Caki2 (cell line): ENCODE measurements at regions not wholly inside any gene's neighbourhood (a gene's known extent, or its start where the extent isn't known, plus 50 kb on each side); places are given as distances from the start of the nearest gene placed in this dataset.
"Not testable (repeated sequence)": the region's sequence is repeated elsewhere in the genome, so short reads cannot be mapped to it uniquely, and the experiment has no call there.

Experiments used
- DNase-seq: peaks from one replicate; pipeline ENCODE4 v3.0.0-alpha.2; 2015; ENCODE audit warnings: low read depth
- in situ Hi-C: cut with HindIII; loops from 2 replicates; pipeline ENCODE4 v1.10.0; 2016; ENCODE audit warnings: low sequenced_read_pairs, low pct_unique_long_range_greater_than_20kb, mixed read lengths

DNA sequence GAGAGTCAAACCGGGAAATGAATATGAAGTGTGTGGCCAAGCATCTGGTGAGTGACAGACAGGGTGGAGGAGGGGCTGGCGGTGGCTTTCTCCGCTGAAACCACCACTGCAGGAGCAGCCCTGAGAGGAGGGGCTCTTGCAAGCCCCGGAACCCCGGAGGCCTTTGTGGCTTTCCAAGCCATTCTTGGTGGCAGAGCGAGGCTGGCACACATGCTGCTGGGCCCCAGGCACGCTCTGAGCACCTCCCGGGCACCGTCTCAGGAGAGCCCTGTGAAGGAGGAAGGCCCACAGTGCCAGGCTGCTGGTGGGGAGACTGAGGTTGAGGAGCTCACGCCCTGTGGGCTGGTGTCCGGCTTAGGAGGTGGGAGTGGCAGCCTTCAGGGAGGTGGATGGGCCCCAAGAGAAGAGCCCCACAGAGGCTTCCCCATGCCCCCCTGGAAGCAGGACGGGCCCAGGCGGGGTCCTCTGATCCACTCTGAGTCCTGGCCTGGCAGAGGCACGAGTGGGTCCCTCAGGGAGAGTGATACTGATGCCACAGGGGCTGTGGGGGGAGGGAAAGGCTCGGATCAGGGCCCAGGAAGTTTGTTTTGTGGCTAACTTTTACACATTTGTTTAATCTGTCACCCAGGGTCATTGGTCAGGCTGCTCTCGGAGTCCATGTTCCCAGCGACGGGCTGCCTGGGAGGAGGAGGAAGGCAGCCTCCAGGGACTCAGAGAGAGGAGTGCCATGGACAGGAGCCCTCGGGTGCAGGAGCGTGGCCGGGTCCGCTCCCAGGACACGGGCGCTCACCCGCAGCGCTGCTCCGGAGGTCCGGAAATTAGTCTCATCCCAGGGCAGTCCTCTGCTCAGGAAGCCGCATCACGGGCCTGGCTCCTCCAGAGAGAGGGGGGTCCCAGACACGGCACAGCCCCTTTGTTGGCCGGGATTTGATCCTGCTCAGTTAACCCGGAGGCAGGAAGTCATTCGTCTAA is 170.7 kb downstream of the ERMARD start:
- peak; percentile 33 for DNase-seq
- in situ Hi-C loops: no loop called here

DNA sequence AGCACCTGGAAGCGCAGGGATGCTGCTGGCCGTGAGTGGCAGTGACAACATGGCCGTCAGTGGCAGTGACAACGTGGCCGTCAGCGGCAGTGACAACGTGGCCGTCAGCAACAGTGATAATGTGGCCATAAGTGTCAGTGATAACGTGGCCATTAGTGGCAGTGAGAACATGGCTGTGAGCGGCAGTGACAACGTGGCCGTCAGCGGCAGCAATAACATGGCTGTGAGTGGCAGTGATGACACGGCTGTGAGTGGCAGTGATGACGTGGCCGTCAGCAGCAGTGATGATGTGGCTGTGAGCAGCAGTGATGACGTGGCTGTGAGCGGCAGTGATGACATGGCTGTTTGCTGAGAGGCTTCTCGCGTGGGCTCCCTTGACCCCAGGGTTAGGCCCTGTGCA is 169.8 kb downstream of the ERMARD start:
- DNase-seq: no peak
- in situ Hi-C loops: no loop called here

DNA sequence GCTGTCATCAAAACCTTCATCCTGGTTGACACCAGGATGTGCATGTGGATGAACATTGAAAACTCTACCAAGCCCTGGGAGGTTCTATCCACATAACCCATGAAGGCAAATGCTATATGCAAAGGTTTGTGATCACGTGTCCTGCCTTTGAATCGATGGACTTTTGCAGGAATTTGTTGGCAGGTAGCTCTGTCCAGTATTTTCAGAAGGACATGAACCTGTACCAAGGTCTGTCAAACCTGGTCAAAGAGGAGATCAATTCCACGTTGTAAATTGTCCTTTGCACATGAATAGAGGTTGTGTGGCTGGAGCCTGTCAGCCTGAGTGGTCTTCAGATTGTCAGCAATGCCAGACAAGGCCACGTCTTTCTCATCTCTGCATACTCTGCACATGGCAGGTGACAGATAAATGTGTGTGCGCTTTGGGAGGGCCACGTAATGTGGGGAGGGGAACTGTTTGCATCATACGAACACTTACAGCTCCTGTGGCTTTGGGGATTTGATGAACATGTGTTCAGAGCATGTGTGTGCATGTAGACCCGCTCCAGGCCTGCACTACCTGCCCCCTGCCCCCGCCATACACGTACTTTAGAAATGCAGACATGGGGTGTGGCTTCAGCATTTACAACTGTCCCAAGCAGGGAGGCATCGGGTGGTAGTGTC is 169.1 kb downstream of the ERMARD start:
- in situ Hi-C loops: no loop called here

DNA sequence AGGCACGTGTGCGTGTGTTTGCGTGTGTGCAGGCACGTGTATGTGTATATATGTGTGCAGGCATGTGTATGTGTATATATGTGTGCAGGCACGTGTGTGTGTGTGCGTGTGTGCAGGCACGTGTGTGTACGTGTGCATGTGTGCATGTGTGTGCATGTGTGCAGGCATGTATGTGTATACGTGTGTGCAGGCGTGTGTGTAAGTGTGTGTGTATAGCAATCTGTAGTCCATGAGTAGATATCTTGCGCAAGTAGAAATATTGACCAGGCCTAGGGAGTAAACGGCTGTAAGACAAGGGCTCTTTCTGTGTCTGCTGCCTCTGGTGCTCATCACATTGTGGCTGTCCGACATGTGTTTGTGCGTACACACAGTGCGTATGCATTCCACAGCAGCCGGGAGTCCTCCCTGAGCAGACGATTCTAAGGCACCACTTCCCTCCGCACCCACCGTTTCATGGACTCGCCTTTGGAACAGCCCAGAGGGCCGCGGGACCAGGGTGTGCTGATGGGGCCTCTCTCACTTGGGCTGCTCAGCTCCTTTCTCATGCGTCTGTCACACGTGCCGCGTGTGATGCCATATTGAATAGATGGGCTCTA is 167.6 kb downstream of the ERMARD start:
- in situ Hi-C loops: no loop called here
- DNase-seq: no peak

More for the DNA sequence above, 169.1 kb downstream of the ERMARD start:
- no peak for DNase-seq

DNA sequence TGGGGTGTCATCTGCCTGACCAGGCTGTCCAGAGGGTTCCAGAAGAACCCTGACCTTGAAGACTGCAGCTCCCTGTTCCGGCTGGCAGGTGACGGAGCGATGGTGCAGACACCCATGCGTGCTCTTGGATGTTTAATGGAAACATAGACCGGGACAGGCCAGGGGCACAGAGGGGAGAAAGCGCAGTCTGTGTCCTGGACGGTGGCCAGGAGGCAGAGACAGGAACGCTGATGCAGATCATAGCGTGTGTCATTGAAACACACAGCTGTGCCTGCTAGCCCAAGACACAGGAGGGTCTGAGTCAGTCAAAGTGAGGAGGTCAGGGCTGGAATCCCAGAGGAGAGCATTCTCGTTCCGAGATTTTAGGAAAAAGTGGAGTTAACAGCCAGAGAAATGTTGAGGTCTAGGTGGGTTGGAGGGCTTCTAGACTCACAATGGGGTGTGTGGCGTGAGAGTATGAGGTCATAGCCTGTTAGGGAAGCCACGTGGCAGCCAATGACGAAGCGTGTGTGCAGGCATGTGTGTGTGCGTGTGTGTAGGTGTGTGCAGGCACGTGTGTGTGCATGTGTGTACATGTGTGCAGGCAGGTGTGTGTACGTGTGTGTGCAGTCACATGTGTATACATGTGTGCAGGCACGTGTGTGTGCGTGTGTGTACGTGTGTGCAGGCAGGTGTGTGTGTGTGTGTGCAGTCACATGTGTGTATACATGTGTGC is 167.0 kb downstream of the ERMARD start:
- DNase-seq: no peak
- in situ Hi-C loops: no loop called here

DNA sequence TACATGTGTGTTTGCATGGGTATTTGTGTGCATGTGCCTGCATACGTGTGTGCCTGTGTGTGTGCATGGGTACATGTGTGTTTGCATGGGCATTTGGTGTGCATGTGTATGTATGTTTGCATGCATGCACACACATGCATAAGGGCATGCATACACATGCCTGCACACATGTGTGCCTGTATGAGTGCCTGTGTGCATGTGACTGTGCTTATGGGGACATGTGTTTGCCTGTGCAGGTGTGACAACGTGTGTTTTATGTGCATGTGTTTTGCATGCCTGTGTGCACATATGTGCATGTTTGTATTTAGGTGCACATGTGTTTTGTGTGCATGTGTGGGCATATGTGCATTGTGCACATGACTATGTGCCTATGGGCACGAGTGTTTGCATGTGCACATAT is 165.7 kb downstream of the ERMARD start:
- no peak for DNase-seq
- in situ Hi-C loops: no loop called here

DNA sequence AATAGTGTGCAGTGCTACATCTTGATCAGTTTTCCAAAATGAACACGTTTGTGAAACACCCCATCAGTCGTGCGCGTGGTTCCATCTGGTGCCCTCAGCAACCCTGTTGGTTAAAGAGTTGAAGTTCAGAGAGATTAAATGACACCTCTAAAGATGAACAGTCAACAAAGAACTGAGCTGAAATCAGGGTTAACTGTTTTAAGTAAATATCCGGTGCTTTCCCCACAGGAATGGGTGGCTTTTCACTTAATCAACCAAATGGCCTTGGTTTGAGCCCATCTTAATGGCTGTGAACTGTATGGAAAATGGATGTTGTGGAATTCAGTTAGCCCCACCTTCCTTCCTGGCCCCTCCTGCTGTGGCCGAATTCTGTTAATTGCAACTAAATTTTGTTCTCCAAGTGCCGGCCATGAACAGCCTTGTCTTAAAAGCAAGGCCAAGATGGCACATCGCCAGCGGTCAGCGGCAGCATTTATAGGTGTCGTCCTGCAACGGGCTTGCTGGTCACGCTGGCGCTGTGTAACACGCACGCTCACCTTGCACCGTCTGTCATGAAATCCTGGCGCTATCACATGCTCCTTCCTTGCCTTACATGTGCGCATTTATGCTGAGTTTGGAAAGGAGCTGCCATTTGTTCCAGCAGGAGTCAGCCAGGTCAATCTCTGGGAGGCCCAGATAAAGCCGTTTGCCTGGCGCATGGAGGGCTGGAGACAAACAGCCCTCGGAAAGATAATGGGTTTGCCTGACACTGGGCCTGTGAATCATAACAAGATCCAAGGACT is 164.5 kb downstream of the ERMARD start:
- in situ Hi-C loops: no loop called here

DNA sequence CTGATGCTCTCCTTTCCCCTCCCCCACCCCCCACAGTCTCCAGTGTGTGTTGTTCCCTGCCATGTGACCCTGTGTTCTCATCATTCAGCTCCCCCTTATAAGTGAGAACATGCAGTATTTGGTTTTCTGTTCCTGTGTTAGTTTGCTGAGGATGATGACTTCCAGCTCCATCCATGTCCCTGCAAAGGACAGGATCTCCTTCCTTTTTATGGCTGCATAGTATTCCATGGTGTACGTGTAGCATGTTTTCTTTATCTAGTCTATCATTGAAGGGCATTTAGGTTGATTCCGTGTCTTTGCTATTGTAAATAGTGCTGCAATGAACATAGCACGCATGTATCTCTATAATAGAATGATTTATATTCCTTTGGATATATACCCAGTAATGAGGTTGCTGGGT is 162.3 kb downstream of the ERMARD start:
- in situ Hi-C loops, DNase-seq: not testable (repeated sequence)

More for the DNA sequence above, 164.5 kb downstream of the ERMARD start:
- no peak for DNase-seq

DNA sequence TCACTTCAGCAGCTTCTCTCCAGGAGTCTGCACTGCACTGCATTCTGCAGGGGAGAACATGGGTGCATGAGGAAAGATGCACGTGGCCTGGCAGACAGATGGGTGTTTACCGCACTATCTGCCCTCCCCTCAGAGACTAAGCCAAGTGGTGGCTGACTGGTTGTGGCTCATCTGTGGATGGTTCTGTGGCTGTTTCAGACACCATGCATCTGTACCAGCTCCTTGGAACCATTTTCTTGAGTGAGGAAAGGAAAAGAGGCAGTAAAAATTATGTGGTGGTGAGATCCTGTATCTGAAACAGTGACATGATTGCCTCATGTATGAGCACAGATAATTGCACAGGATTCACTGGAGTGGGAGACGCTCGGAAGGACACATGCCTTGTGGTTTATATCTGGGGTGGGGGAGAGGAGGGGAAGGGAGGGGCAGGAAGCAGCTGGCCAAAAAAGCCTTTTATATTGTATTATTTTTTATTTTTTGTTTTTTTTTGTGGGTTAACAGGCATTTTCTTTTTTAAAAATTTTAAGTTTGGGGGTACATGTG is 161.7 kb downstream of the ERMARD start:
- in situ Hi-C loops: no loop called here

DNA sequence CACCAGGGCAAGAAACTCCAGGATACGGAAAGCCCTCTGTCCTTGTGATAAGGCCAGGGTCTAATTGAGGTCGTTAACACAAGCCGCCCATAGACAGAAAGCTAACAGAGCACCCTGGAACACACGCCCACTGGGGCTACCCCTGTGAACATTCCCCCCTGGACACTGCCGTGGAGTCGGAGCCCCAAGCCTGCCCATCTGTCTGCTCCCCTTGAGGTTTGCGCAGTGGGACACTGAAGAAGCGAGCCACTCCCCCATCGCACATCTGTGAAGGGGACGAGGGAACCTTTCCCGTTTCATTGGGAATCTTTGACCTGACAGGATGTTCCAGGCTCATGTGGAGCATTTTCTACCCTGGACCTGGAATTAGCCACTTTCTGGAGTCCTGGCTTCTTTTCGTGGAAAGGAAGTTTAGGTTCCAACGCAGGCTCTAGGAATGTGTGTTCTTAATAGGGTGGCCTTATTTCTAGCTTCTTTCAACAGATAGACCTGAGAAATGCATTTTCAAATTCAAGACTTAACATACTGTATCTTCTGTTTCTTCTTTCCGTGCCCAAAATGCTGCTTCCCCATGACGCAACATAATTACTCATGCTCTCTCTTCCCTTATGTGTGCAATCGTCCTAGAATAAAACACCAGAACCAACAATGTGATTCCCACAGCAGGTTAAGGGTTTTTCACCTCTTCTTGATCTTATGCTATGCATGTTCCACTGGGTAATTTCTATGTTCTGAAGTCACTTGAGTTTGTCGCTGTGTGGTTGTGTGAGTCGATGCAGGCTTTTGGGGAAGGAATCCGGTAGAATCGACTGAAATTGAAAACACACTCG is 161.1 kb downstream of the ERMARD start:
- in situ Hi-C loops: no loop called here

More for the DNA sequence above, 161.7 kb downstream of the ERMARD start:
- DNase-seq: no peak

DNA sequence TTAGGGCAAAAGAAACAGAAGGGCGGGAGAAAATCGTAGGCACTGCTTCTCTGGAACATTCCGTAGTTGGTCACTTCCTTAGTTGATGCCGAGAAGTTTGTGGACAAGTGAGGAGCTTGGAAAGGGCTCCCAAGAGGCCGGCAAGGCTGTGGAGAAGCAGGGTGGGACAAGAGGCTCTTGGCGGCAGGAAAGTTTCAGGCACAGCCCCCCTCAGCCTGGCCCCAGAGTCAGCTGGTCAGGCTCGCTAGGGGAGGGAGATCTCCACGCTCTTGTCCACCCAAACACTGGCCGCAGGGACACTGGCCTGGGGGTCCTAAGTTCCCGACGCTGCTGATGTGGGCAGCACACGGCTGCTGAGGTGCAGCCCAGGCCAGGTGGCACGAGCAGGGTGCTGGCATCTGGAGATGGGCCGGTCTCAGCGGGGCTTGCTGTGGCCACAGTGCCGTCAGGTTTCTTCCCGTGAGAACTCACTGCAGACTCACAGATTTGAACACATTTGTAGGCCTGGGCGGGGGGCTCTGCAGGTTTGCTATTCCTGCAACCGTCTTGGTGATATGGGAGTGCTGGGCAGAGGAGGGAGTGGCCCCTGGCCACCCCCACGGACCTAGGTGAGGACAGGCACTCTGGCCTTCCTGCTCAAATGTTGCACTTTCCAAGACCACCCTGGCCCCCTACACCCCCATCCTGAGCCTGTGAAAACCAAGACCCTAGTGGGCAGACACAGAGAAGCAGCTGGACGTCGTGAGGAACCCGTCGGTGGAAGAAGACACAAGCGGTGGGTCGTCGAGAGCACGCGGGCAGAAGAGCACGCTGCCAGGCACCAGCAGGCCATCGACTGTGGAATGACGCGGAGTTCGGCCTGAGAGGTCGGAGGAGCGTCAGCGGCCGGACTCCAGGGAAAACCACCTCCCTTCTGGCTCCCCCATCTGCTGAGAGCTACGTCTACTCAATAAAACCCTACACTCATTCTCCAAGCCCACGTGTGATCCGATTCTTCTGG is 160.1 kb downstream of the ERMARD start:
- no peak for DNase-seq
- in situ Hi-C loops: no loop called here

More for the DNA sequence above, 161.1 kb downstream of the ERMARD start:
- DNase-seq: no peak

DNA sequence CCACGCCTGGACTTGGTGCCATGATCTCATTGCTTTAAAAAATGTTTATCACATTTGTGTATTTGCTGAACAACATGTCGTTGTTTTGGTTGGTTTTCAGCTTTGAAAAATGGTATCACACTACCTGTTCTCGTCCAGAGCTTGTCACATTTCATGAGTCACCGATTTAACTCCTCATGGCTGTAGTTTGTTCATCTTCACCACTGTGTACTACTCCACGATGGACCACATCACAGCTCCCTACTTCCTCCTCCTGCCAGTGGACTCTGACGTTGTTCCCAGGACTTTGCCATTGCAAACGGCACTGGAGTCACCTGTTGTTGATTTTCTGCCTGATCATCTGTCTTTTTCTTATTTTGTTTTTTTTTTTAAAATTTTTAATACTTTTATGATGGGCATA is 157.7 kb downstream of the ERMARD start:
- in situ Hi-C loops: no loop called here
- DNase-seq: no peak

DNA sequence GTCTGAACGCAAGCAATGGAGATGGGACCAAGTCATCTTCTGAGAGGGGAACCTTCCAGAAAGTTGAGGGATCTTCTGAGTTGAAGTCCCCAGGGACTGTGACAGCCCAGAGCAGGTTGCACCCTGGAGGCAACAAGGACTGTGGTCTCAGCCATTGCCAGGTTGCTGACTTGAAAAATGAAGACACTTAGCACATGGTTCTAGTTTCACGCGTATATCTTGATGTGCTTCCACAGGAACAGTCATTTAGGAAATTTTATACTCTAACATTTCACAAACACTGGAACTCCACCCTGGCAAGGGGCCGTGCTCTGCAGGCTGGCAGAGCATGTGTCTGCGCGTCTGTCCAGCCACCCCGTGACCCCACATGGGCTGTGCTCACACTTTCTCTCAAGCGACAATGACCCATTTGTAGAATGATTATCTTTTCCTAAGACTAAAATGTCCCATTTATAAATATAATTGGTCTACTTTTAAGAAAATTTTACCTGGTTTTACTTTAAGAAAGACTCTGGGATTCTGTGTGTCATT is 157.0 kb downstream of the ERMARD start:
- no peak for DNase-seq
- in situ Hi-C loops: no loop called here

DNA sequence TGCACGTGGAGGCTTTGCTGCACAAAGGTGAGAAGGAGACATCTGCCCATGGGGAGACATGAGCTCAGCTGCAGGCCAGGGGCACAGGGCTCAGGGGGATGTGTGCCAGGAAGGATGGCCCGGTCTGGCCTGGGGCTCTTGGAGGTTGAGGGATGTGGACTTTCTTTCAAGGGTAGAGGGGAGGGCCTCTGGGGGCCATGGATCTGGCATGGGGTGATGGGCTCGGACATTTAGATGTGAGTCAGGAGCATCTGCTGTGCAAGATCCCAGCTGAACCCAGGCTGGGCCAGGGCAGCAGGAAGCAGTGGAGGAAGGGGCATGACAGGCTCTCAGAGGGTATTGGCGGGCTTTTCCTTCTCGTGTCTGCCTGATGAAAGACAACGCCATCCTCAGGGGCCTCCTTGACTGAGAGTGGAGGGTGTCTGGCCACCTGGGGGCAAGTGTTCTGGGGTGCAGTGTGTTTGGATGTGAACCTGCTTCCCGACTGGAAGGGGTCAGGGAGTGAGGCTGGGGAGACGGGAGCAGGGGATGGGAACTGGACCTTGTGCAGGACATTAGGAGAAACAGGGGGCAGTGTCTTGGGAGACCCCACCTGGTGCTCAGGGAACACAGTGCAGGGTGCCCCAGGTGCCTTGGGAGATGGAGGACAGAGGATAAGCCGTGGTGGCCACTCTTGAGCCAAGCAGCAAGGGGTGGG is 156.1 kb downstream of the ERMARD start:
- no peak for DNase-seq
- in situ Hi-C loops: no loop called here
